ENCODE measurements at regions not wholly inside any gene's neighbourhood (a gene's known extent, or its start where the extent isn't known, plus 50 kb on each side); places are given as distances from the start of the nearest gene placed in this dataset.

GRCh38 chr1:58064166-58064565 lies 482.4 kb downstream of the OMA1 start:
- Histone ChIP-seq H3K9me3 (no peaks in the 10 kb centered on the region), H3K4me3 (no peak overlapping the region), H3K27me3 (replicated peaks in 1 of 7) (peaks cover 0 to 7% (median 0%) of the 10 kb centered on the region in 7 donors), H3K36me3 (no peaks in the 10 kb centered on the region), H3K4me1 (no peaks in the 10 kb centered on the region), H3K27ac (no peak overlapping the region)
- TF ChIP-seq CTCF (IDR thresholded peaks at IDR 0.05 in 8 of 11, conservative IDR thresholded peaks at IDR 0.05 in 3 of 11): no peak
- no peak for TF ChIP-seq POLR2A (IDR thresholded peaks at IDR 0.05)
- TF ChIP-seq POLR2AphosphoS5 (IDR thresholded peaks at IDR 0.05): no peak
- no peak for DNase-seq
- 82 to 88% (median 83%) methylated on average over 8 of the region's 8 CpGs for WGBS, 5 donors
- intact Hi-C loops (cut with DNase I; ENCODE audit: low total_unique reads): no loop called here

- 64 to 94% (median 90%) methylated on average over 4 of the region's 4 CpGs for WGBS, 5 donors
- no peak overlapping the region for H3K27ac ChIP-seq
- H3K36me3 ChIP-seq: no peaks in the 10 kb centered on the region
- no peaks in the 10 kb centered on the region for H3K4me1 ChIP-seq
- H3K4me3 ChIP-seq: no peak overlapping the region
- DNase-seq: no peak
- H3K27me3 ChIP-seq (replicated peaks in 1 of 7): peaks cover 0 to 7% (median 0%) of the 10 kb centered on the region in 7 donors
- TF ChIP-seq CTCF (IDR thresholded peaks at IDR 0.05 in 8 of 11, conservative IDR thresholded peaks at IDR 0.05 in 3 of 11) (no peak), POLR2AphosphoS5 (IDR thresholded peaks at IDR 0.05) (no peak), POLR2A (IDR thresholded peaks at IDR 0.05) (no peak)
- intact Hi-C loops (cut with DNase I; ENCODE audit: low total_unique reads): no loop called here
- no peaks in the 10 kb centered on the region for H3K9me3 ChIP-seq
Measured at GRCh38 chr1:58063095-58063494, 483.4 kb downstream of the OMA1 start.

GRCh38 chr1:58062635-58063034 lies 483.9 kb downstream of the OMA1 start:
- H3K4me3 ChIP-seq: no peak overlapping the region
- H3K9me3 ChIP-seq: no peaks in the 10 kb centered on the region
- TF ChIP-seq POLR2AphosphoS5 (IDR thresholded peaks at IDR 0.05): no peak
- TF ChIP-seq CTCF (IDR thresholded peaks at IDR 0.05 in 8 of 11, conservative IDR thresholded peaks at IDR 0.05 in 3 of 11): no peak
- no peak for TF ChIP-seq POLR2A (IDR thresholded peaks at IDR 0.05)
- no peaks in the 10 kb centered on the region for H3K36me3 ChIP-seq
- DNase-seq: no peak
- 85 to 97% (median 91%) methylated on average over 4 of the region's 4 CpGs for WGBS, 5 donors
- no peak overlapping the region for H3K27ac ChIP-seq
- intact Hi-C loops (cut with DNase I; ENCODE audit: low total_unique reads): no loop called here
- no peaks in the 10 kb centered on the region for H3K4me1 ChIP-seq
- H3K27me3 ChIP-seq (replicated peaks in 1 of 7): peaks cover 0 to 7% (median 0%) of the 10 kb centered on the region in 7 donors

GRCh38 chr1:58060559-58061170 lies 485.9 kb downstream of the OMA1 start:
- Histone ChIP-seq H3K4me1 (no peaks in the 10 kb centered on the region), H3K27me3 (replicated peaks in 1 of 7) (peaks cover 0 to 7% (median 0%) of the 10 kb centered on the region in 7 donors), H3K4me3 (no peak overlapping the region), H3K27ac (no peak overlapping the region), H3K36me3 (no peaks in the 10 kb centered on the region), H3K9me3 (no peaks in the 10 kb centered on the region)
- TF ChIP-seq POLR2A (IDR thresholded peaks at IDR 0.05) (no peak), CTCF (IDR thresholded peaks at IDR 0.05 in 8 of 11, conservative IDR thresholded peaks at IDR 0.05 in 3 of 11) (no peak), POLR2AphosphoS5 (IDR thresholded peaks at IDR 0.05) (no peak)
- DNase-seq: no peak
- WGBS, 5 donors: 42 to 69% (median 62%) methylated on average over 9 of the region's 9 CpGs
- intact Hi-C loops (cut with DNase I; ENCODE audit: low total_unique reads): no loop called here

All from spleen (tissue), 11 donors.